Right lobe of liver (tissue), 6 donors: ENCODE measurements at regions not wholly inside any gene's neighbourhood (a gene's known extent, or its start where the extent isn't known, plus 50 kb on each side); places are given as distances from the start of the nearest gene placed in this dataset.
A peak's percentile ranks its signal among the peaks of the same experiment; 100 is the strongest.

Experiments
- ATAC-seq, 4 donors: fragments of 200-7000 bp; cut with Tn5 transposase; one replicate each; pipeline ENCODE4 v1.9.1; 2020; ENCODE audit warnings: mild to moderate bottlenecking in 4 of 4, moderate library complexity in 4 of 4
- DNase-seq, 3 donors: peaks; one replicate each; pipeline ENCODE4 v3.0.0-alpha.2; 2020
- H3K27ac ChIP-seq, 3 donors: fragments of 200-600 bp; one replicate each; pipeline ENCODE4 v1.8.0; 2022
- H3K27me3 ChIP-seq, 2 donors: fragments of 200-600 bp; one replicate each; pipeline ENCODE4 v1.8.0; 2022
- H3K36me3 ChIP-seq, 4 donors: fragments of 200-600 bp; sonication (generic) in 1 of 4; one replicate each; pipeline versions ENCODE4 v1.5.1 to v1.8.0; 2017 to 2022; ENCODE audit warnings: control low read depth in 1 of 4
- H3K4me1 ChIP-seq, 4 donors: fragments of 200-600 bp; sonication (generic) in 1 of 4; one replicate each; pipeline versions ENCODE4 v1.5.1 to v1.8.0; 2017 to 2022; ENCODE audit warnings: control low read depth in 1 of 4
- H3K4me3 ChIP-seq, 3 donors: fragments of 200-600 bp; one replicate each; pipeline ENCODE4 v1.8.0; 2022
- H3K9me3 ChIP-seq, 4 donors: fragments of 200-600 bp; sonication (generic) in 1 of 4; one replicate each; pipeline versions ENCODE4 v1.5.1 to v1.8.0; 2017 to 2022; ENCODE audit warnings: control low read depth in 1 of 4
- POLR2A ChIP-seq: fragments of 450-650 bp; IDR thresholded peaks from one replicate; pipeline ENCODE4 v1.6.1; 2017; ENCODE audit warnings: antibody characterized with exemption, mild to moderate bottlenecking
- WGBS: methylation state at CpG from one replicate; pipeline ENCODE4 v1.1.6; 2018; ENCODE audit warnings: low coverage, low lambda C conversion rate; ENCODE audit not compliant: insufficient coverage; ENCODE audit errors: missing lambda C conversion rate; 5-methylcytosine and 5-hydroxymethylcytosine counted together
- intact Hi-C, 2 donors: fragments of 100-400 bp; cut with DNase I; formaldehyde crosslinking; loops; one replicate each; pipeline versions ENCODE4 v1.11.2 to v1.14.1; 2022
- TF ChIP-seq, protein P1 (sequence below), 4 donors: fragments of 200-600 bp in 3 of 4; fragments of 450-650 bp in 1 of 4; IDR thresholded peaks; one replicate each; pipeline versions ENCODE4 v1.5.1 to v1.8.0; 2016 to 2022; ENCODE audit warnings: antibody characterized with exemption in 4 of 4, mild to moderate bottlenecking in 2 of 4
- donor health status: DM: no; HTN: yes; CAD: no.
- donor health status: DM: no; HTN: no; CAD: no.
- donor health status: DM: no; HTN: no; CAD: no.
- donor health status: DM: no; HTN: yes; CAD: no.
- donor health status: DM: no; HTN: yes; CAD: no.

DNA sequence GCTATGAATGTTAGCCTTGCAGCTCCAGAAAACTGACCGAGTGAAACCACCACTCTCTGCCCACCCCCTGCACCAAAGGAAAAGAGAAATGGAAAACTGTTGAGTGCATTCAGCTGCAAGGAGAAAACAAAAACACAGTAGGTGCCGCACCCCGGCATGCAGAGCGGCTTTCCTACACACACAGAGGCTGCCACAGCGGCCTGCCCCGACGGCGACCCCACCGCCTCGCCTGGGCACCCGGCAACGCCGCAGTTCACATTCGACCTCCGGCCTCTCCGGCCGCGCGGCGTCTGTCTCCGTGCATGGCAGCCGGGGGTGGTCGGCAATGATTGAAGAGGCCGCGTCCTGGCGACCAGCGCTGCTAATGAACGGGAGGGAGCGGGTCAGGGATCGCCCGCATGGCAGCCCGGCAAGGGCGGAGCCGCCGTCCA is 417.1 kb upstream of the SALL3 start:
- Histone ChIP-seq H3K9me3 (no peaks in the 10 kb centered on the region), H3K27ac (no peak overlapping the region), H3K27me3 (no peaks in the 10 kb centered on the region), H3K4me3 (no peak overlapping the region), H3K4me1 (no peaks in the 10 kb centered on the region), H3K36me3 (no peaks in the 10 kb centered on the region)
- DNase-seq (peak in 1 of 3 donors; percentile 37), ATAC-seq (no peak)
- TF ChIP-seq POLR2A, result no peak
- TF ChIP-seq, protein P1, sequence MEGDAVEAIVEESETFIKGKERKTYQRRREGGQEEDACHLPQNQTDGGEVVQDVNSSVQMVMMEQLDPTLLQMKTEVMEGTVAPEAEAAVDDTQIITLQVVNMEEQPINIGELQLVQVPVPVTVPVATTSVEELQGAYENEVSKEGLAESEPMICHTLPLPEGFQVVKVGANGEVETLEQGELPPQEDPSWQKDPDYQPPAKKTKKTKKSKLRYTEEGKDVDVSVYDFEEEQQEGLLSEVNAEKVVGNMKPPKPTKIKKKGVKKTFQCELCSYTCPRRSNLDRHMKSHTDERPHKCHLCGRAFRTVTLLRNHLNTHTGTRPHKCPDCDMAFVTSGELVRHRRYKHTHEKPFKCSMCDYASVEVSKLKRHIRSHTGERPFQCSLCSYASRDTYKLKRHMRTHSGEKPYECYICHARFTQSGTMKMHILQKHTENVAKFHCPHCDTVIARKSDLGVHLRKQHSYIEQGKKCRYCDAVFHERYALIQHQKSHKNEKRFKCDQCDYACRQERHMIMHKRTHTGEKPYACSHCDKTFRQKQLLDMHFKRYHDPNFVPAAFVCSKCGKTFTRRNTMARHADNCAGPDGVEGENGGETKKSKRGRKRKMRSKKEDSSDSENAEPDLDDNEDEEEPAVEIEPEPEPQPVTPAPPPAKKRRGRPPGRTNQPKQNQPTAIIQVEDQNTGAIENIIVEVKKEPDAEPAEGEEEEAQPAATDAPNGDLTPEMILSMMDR (IDR thresholded peaks at IDR 0.05), result no peak
- 41% methylated on average over 7 of the region's 35 CpGs for WGBS
- intact Hi-C loops, result no loop called here

GRCh38 chr18:78563110-78563509 is 416.5 kb upstream of the SALL3 start:
- no peaks in the 10 kb centered on the region for H3K36me3 ChIP-seq
- WGBS, result 63% methylated on average over 6 of the region's 15 CpGs

GRCh38 chr18:78564030-78564429 is 415.6 kb upstream of the SALL3 start:
- intact Hi-C loops, result no loop called here
- Histone ChIP-seq H3K36me3 (no peaks in the 10 kb centered on the region), H3K27ac (no peak overlapping the region), H3K27me3 (no peaks in the 10 kb centered on the region), H3K4me3 (no peak overlapping the region), H3K4me1 (no peaks in the 10 kb centered on the region), H3K9me3 (no peaks in the 10 kb centered on the region)
- 62% methylated on average over 6 of the region's 7 CpGs for WGBS
- TF ChIP-seq, protein P1 (IDR thresholded peaks at IDR 0.05), result no peak
- no peak for TF ChIP-seq POLR2A
- ATAC-seq (no peak), DNase-seq (peak in 1 of 3 donors; percentile 22)

More at GRCh38 chr18:78563110-78563509, 416.5 kb upstream of the SALL3 start:
- DNase-seq, result peak in 1 of 3 donors; percentile 18
- Histone ChIP-seq H3K9me3 (no peaks in the 10 kb centered on the region), H3K27me3 (no peaks in the 10 kb centered on the region), H3K4me3 (no peak overlapping the region), H3K27ac (no peak overlapping the region), H3K4me1 (no peaks in the 10 kb centered on the region)
- intact Hi-C loops, result no loop called here
- no peak for ATAC-seq
- TF ChIP-seq, protein P1 (IDR thresholded peaks at IDR 0.05), result no peak
- no peak for TF ChIP-seq POLR2A

DNA sequence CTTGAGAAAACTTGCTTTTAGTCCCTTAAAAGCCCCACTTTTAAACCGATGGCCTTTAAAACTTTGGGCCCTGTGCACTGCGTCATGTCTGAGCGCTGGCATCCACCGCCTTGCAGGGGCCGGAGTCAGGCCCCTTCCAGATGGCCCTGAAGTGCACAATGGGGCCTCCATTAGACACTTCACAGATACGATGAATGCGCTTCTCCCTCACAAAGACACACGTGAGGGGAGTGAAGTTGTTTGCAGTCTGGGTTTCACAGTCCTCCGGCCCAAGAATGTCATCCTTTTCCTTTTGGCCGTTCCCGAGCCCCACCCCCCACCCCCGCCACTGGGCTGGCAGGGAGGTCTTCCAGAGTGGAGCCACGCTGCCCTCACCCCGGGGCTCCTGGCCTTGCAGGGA is 415.1 kb upstream of the SALL3 start:
- no peak for TF ChIP-seq POLR2A
- TF ChIP-seq, protein P1 (IDR thresholded peaks at IDR 0.05), result no peak
- 45% methylated on average over 10 of the region's 14 CpGs for WGBS
- no peaks in the 10 kb centered on the region for H3K36me3 ChIP-seq
- H3K27me3 ChIP-seq, result no peaks in the 10 kb centered on the region
- no peak overlapping the region for H3K27ac ChIP-seq
- H3K9me3 ChIP-seq, result no peaks in the 10 kb centered on the region
- H3K4me1 ChIP-seq, result no peaks in the 10 kb centered on the region
- ATAC-seq, result no peak
- H3K4me3 ChIP-seq, result no peak overlapping the region
- intact Hi-C loops, result no loop called here
- no peak for DNase-seq

- ATAC-seq (no peak), DNase-seq (no peak)
- WGBS, result 20% methylated on average over 2 of the region's 5 CpGs
- H3K4me1 ChIP-seq, result no peaks in the 10 kb centered on the region
- H3K36me3 ChIP-seq, result no peaks in the 10 kb centered on the region
- TF ChIP-seq, protein P1 (IDR thresholded peaks at IDR 0.05), result no peak
- H3K4me3 ChIP-seq, result no peak overlapping the region
- no peaks in the 10 kb centered on the region for H3K9me3 ChIP-seq
- intact Hi-C loops, result no loop called here
- no peak overlapping the region for H3K27ac ChIP-seq
- no peaks in the 10 kb centered on the region for H3K27me3 ChIP-seq
Observed at GRCh38 chr18:78565240-78565639, 414.4 kb upstream of the SALL3 start.
